ENCODE measurements at regions not wholly inside any gene's neighbourhood (a gene's known extent, or its start where the extent isn't known, plus 50 kb on each side); places are given as distances from the start of the nearest gene placed in this dataset.

- DNase-seq: no peak
These were observed 154.3 kb upstream of the USP24 start for GRCh38 chr1:55369474-55369873.

GRCh38 chr1:55368698-55369097 lies 153.5 kb upstream of the USP24 start:
- DNase-seq: no peak

- DNase-seq: no peak
These were observed 152.1 kb upstream of the USP24 start for GRCh38 chr1:55367273-55367672.

- DNase-seq: no peak
These were observed 149.1 kb upstream of the USP24 start for GRCh38 chr1:55364216-55364615.

- DNase-seq: peak; percentile 7
These were observed 148.1 kb upstream of the USP24 start for GRCh38 chr1:55363268-55363667.

GRCh38 chr1:55362558-55362957 lies 147.4 kb upstream of the USP24 start:
- DNase-seq: no peak

- DNase-seq: no peak
These were observed 144.4 kb upstream of the USP24 start for GRCh38 chr1:55359611-55360010.

GRCh38 chr1:55358581-55358980 lies 143.4 kb upstream of the USP24 start:
- no peak for DNase-seq

- DNase-seq: no peak
These were observed 140.4 kb upstream of the USP24 start for GRCh38 chr1:55355549-55355948.

- no peak for DNase-seq
These were observed 138.8 kb upstream of the USP24 start for GRCh38 chr1:55353707-55354620.

- no peak for DNase-seq
These were observed 137.6 kb upstream of the USP24 start for GRCh38 chr1:55352811-55353180.

- no peak for DNase-seq
These were observed 137.1 kb upstream of the USP24 start for GRCh38 chr1:55352080-55352810.

- DNase-seq: no peak
These were observed 133.2 kb upstream of the USP24 start for GRCh38 chr1:55348356-55348755.

- no peak for DNase-seq
These were observed 132.7 kb upstream of the USP24 start for GRCh38 chr1:55347866-55348265.

- DNase-seq: no peak
These were observed 131.9 kb upstream of the USP24 start for GRCh38 chr1:55347041-55347440.

GRCh38 chr1:55346586-55346985 lies 131.4 kb upstream of the USP24 start:
- no peak for DNase-seq

GRCh38 chr1:55339681-55340080 lies 124.5 kb upstream of the USP24 start:
- no peak for DNase-seq

- DNase-seq: no peak
These were observed 123.3 kb upstream of the USP24 start for GRCh38 chr1:55338448-55338820.

- peak; percentile 29 for DNase-seq
These were observed 122.8 kb upstream of the USP24 start for GRCh38 chr1:55337801-55338447.

GRCh38 chr1:55334797-55335196 lies 119.6 kb upstream of the USP24 start:
- no peak for DNase-seq

- DNase-seq: no peak
These were observed 119.0 kb upstream of the USP24 start for GRCh38 chr1:55334160-55334559.

- DNase-seq: no peak
These were observed 118.3 kb upstream of the USP24 start for GRCh38 chr1:55333461-55333860.

GRCh38 chr1:55331351-55331750 lies 116.2 kb upstream of the USP24 start:
- DNase-seq: no peak

All from CD4-positive, alpha-beta T cell treated with Interleukin-12 subunit alpha and Interleukin-12 subunit beta, for 1 hour (primary cell).